OCI-LY3 (cell line): ENCODE measurements at regions not wholly inside any gene's neighbourhood (a gene's known extent, or its start where the extent isn't known, plus 50 kb on each side); places are given as distances from the start of the nearest gene placed in this dataset.

ENCODE experiments used
- H2AFZ ChIP-seq: fragments of 200-600, 300-600 bp; shearing (Covaris generic); 2 replicates; pipeline ENCODE4 v1.6.0; 2014; ENCODE audit warnings: antibody characterized with exemption, low read depth, low read length
- H3K27ac ChIP-seq: fragments of 200-600, 300-600 bp; sonication (generic); 2 replicates; pipeline ENCODE4 v1.5.1; 2014; ENCODE audit warnings: mild to moderate bottlenecking, low read length, moderate library complexity, mixed read lengths
- H3K27me3 ChIP-seq: fragments of 200-600, 300-600 bp; sonication (generic); 2 replicates; pipeline ENCODE4 v1.6.1; 2014; ENCODE audit warnings: low read depth, low read length, mixed read lengths
- H3K36me3 ChIP-seq: fragments of 200-600, 300-600 bp; sonication (generic); replicated peaks from 2 replicates; pipeline ENCODE3; 2014; ENCODE audit warnings: low read depth, low read length, mixed read lengths
- H3K4me1 ChIP-seq: fragments of 300-600, 200-600 bp; sonication (generic); 2 replicates; pipeline ENCODE4 v1.6.1; 2014; ENCODE audit warnings: low read length, mixed read lengths
- H3K4me2 ChIP-seq: fragments of 200-600, 300-600 bp; sonication (generic); 2 replicates; pipeline ENCODE4 v1.6.1; 2014; ENCODE audit warnings: low read length, mixed read lengths
- H3K4me3 ChIP-seq: fragments of 300-600, 200-600 bp; sonication (generic); 2 replicates; pipeline ENCODE4 v1.5.1; 2014; ENCODE audit warnings: antibody characterized with exemption, mild to moderate bottlenecking, low read length, moderate library complexity
- H3K79me2 ChIP-seq: fragments of 300-600, 200-600 bp; shearing (Covaris generic); 2 replicates; pipeline ENCODE4 v1.6.1; 2014; ENCODE audit warnings: mild to moderate bottlenecking, low read length, mixed read lengths
- H3K9ac ChIP-seq: fragments of 300-600, 200-600 bp; shearing (Covaris generic); 2 replicates; pipeline ENCODE4 v1.6.0; 2014; ENCODE audit warnings: mild to moderate bottlenecking, low read length, moderate library complexity
- H3K9me3 ChIP-seq: fragments of 200-600, 300-600 bp; shearing (Covaris generic); 2 replicates; pipeline ENCODE4 v1.6.1; 2014; ENCODE audit warnings: low read length, mixed read lengths; ENCODE audit not compliant: insufficient read depth
- H4K20me1 ChIP-seq: fragments of 200-600, 300-600 bp; sonication (generic); 2 replicates; pipeline ENCODE4 v1.6.1; 2016; ENCODE audit warnings: low read length, mixed read lengths; ENCODE audit not compliant: insufficient read depth
- EZH2phosphoT487 ChIP-seq: fragments of 200-600 bp; shearing (Covaris generic); IDR thresholded peaks from 2 replicates; pipeline ENCODE4 v1.6.1; 2018; ENCODE audit warnings: antibody characterized with exemption, mixed run types, low read depth
- TF ChIP-seq, protein P1 (sequence below): fragments of 200-600, 300-600 bp; sonication (generic); IDR thresholded peaks from 2 replicates; pipeline ENCODE4 v1.5.1; 2014; ENCODE audit warnings: antibody characterized with exemption, low read length, low read depth

DNA sequence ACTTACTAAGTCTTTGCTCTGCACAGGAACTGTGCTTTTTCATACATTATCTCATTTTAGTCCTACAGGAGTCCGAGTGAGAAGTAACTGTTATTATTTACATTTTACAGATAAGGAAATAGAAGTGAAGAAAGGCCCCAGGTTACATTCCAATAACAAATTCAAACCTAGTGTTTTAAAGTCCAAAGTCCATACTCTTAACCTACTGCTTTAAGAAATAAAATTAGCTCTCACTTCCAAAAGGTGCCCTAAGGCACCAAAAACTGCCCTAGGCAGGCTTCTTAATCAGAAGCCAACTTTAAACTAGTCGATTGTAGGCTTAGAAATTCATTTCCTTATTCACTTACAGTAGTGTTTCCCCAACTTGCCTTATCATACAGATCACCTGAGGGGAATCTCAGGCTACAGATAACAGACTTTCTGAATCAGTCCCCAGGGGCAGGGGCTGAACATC, 555.9 kb downstream of the DIAPH3 start:
- Histone ChIP-seq H3K9ac (peak overlapping the region; percentile 14), H3K9me3 (no peaks in the 10 kb centered on the region), H2AFZ (peak overlapping the region; percentile 65), H3K4me3 (peak overlapping the region; percentile 4), H4K20me1 (no peaks in the 10 kb centered on the region), H3K4me2 (peak overlapping the region; percentile 45), H3K27ac (peak overlapping the region; percentile 49), H3K79me2 (no peaks in the 10 kb centered on the region), H3K36me3 (no peaks in the 10 kb centered on the region), H3K27me3 (no peaks in the 10 kb centered on the region), H3K4me1 (peaks cover 23% of the 10 kb centered on the region)
- TF ChIP-seq EZH2phosphoT487 = no peak
- TF ChIP-seq, protein P1, sequence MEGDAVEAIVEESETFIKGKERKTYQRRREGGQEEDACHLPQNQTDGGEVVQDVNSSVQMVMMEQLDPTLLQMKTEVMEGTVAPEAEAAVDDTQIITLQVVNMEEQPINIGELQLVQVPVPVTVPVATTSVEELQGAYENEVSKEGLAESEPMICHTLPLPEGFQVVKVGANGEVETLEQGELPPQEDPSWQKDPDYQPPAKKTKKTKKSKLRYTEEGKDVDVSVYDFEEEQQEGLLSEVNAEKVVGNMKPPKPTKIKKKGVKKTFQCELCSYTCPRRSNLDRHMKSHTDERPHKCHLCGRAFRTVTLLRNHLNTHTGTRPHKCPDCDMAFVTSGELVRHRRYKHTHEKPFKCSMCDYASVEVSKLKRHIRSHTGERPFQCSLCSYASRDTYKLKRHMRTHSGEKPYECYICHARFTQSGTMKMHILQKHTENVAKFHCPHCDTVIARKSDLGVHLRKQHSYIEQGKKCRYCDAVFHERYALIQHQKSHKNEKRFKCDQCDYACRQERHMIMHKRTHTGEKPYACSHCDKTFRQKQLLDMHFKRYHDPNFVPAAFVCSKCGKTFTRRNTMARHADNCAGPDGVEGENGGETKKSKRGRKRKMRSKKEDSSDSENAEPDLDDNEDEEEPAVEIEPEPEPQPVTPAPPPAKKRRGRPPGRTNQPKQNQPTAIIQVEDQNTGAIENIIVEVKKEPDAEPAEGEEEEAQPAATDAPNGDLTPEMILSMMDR = no peak

DNA sequence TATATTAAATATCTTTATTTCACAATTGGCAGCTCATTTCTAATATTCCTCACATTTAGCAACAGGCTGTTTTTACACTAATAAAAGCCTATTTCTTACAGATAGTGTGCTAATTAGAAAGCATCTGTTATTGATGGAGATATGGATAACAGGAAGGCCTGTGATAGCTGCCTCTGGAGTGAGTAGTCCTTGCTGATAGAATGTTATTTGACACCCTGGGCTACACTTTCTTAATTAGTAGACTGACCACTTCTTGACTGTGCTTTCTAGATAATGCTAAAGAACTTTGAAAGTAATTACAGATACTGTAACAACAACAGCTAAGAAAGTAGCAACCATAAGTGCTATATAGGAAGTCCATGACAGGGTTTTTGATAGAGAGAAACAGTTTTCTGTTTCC, 554.3 kb downstream of the DIAPH3 start:
- no peaks in the 10 kb centered on the region for H4K20me1 ChIP-seq

More for the DNA sequence above, 554.3 kb downstream of the DIAPH3 start:
- Histone ChIP-seq H3K27ac (no peak overlapping the region), H3K79me2 (no peaks in the 10 kb centered on the region), H2AFZ (no peak overlapping the region), H3K9ac (no peak overlapping the region), H3K4me2 (no peak overlapping the region), H3K4me1 (peaks cover 23% of the 10 kb centered on the region), H3K36me3 (no peaks in the 10 kb centered on the region), H3K9me3 (no peaks in the 10 kb centered on the region), H3K27me3 (no peaks in the 10 kb centered on the region), H3K4me3 (no peak overlapping the region)
- no peak for TF ChIP-seq EZH2phosphoT487
- TF ChIP-seq, protein P1 = no peak
